ENCODE measurements at regions not wholly inside any gene's neighbourhood (a gene's known extent, or its start where the extent isn't known, plus 50 kb on each side); places are given as distances from the start of the nearest gene placed in this dataset.

GRCh38 chr2:32887125-32887524 is 59.6 kb upstream of the LTBP1 start:
- Histone ChIP-seq H3K9me3 (replicated peaks) (peaks cover 31% of the 10 kb centered on the region), H3K36me3 (no peaks in the 10 kb centered on the region), H3K4me1 (no peaks in the 10 kb centered on the region), H3K27ac (replicated peaks) (no peak overlapping the region), H3K4me3 (no peak overlapping the region), H3K27me3 (ENCODE audit: low read depth) (no peaks in the 10 kb centered on the region)
- no peak for TF ChIP-seq CTCF (IDR thresholded peaks at IDR 0.05; ENCODE audit: borderline replicate concordance)
- DNase-seq = no peak
- intact Hi-C loops (cut with micrococcal nuclease) = no loop called here

- TF ChIP-seq CTCF (IDR thresholded peaks at IDR 0.05; ENCODE audit: borderline replicate concordance) = no peak
- H3K27me3 ChIP-seq (ENCODE audit: low read depth) = no peaks in the 10 kb centered on the region
- peaks cover 7% of the 10 kb centered on the region for H3K4me1 ChIP-seq
- no peaks in the 10 kb centered on the region for H3K36me3 ChIP-seq
- DNase-seq = no peak
- no peak overlapping the region for H3K4me3 ChIP-seq
- intact Hi-C loops (cut with micrococcal nuclease) = no loop called here
- peaks cover 17% of the 10 kb centered on the region for H3K9me3 ChIP-seq (replicated peaks)
- H3K27ac ChIP-seq (replicated peaks) = no peak overlapping the region
Observed at GRCh38 chr2:32894119-32894728, 52.5 kb upstream of the LTBP1 start.

GRCh38 chr2:32895424-32895823 is 51.3 kb upstream of the LTBP1 start:
- H3K36me3 ChIP-seq = no peaks in the 10 kb centered on the region
- H3K27ac ChIP-seq (replicated peaks) = no peak overlapping the region
- H3K4me3 ChIP-seq = no peak overlapping the region
- peaks cover 15% of the 10 kb centered on the region for H3K9me3 ChIP-seq (replicated peaks)
- no peaks in the 10 kb centered on the region for H3K27me3 ChIP-seq (ENCODE audit: low read depth)
- intact Hi-C loops (cut with micrococcal nuclease) = no loop called here
- H3K4me1 ChIP-seq = peaks cover 7% of the 10 kb centered on the region
- DNase-seq = no peak
- TF ChIP-seq CTCF (IDR thresholded peaks at IDR 0.05; ENCODE audit: borderline replicate concordance) = no peak

All from left ventricle myocardium inferior (tissue), 1 donor.